Mesenchymal stem cell (in vitro differentiated cells and primary cell): ENCODE measurements at regions not wholly inside any gene's neighbourhood (a gene's known extent, or its start where the extent isn't known, plus 50 kb on each side); places are given as distances from the start of the nearest gene placed in this dataset.
"Not testable (repeated sequence)": the region's sequence is repeated elsewhere in the genome, so short reads cannot be mapped to it uniquely, and the experiment has no call there.

Source experiments
- DNase-seq: peaks from one replicate; pipeline ENCODE4 v3.0.0-alpha.2; 2013
- H2AFZ ChIP-seq: one replicate; pipeline ENCODE4 v1.6.1; 2013; ENCODE audit warnings: low read depth, mild to moderate bottlenecking, control low read depth, inconsistent platforms, low read length, moderate library complexity
- H2AK5ac ChIP-seq: 2 replicates; pipeline ENCODE4 v1.6.1; 2013; ENCODE audit warnings: low read length, moderate library complexity, mild to moderate bottlenecking, inconsistent platforms; ENCODE audit not compliant: severe bottlenecking
- H2BK120ac ChIP-seq: one replicate; pipeline ENCODE4 v1.6.1; 2013; ENCODE audit warnings: low read depth, mild to moderate bottlenecking, inconsistent platforms, low read length, moderate library complexity
- H2BK12ac ChIP-seq, 2 experiments: one replicate each; pipeline ENCODE4 v1.6.1; 2013; ENCODE audit warnings: inconsistent platforms in 2 of 2, low read length in 2 of 2, mild to moderate bottlenecking in 2 of 2, moderate library complexity in 2 of 2, control low read depth in 1 of 2
- H2BK15ac ChIP-seq: one replicate; pipeline ENCODE4 v1.6.1; 2013; ENCODE audit warnings: mild to moderate bottlenecking, low read depth, inconsistent platforms; ENCODE audit not compliant: poor library complexity, severe bottlenecking
- H2BK5ac ChIP-seq: 2 replicates; pipeline ENCODE4 v1.6.1; 2013; ENCODE audit warnings: low read depth, mild to moderate bottlenecking, low read length, control low read depth, inconsistent platforms; ENCODE audit not compliant: poor library complexity, severe bottlenecking
- H3K14ac ChIP-seq, 2 experiments: one replicate each; pipeline ENCODE4 v1.6.1; 2013; ENCODE audit warnings: inconsistent platforms in 2 of 2, low read length in 2 of 2, control low read depth in 1 of 2, mild to moderate bottlenecking in 1 of 2, moderate library complexity in 1 of 2
- H3K18ac ChIP-seq, 2 experiments: one replicate each; pipeline ENCODE4 v1.6.1; 2013; ENCODE audit warnings: inconsistent platforms in 2 of 2, low read length in 2 of 2, control low read depth in 1 of 2, low read depth in 1 of 2, mild to moderate bottlenecking in 1 of 2
- H3K23ac ChIP-seq, 2 experiments: one replicate each; pipeline ENCODE4 v1.6.1; 2013; ENCODE audit warnings: inconsistent platforms in 2 of 2, low read length in 2 of 2, mild to moderate bottlenecking in 2 of 2, moderate library complexity in 2 of 2, control low read depth in 1 of 2
- H3K27ac ChIP-seq: 2 replicates; pipeline ENCODE4 v1.5.1; 2013; ENCODE audit warnings: mild to moderate bottlenecking, moderate library complexity, low read length, control low read depth, inconsistent platforms; ENCODE audit not compliant: poor library complexity, severe bottlenecking
- H3K27me3 ChIP-seq, 2 experiments: 2 replicates each; pipeline versions ENCODE4 v1.6.1 to v1.7.0; 2013; ENCODE audit warnings: low read length in 2 of 2, mild to moderate bottlenecking in 2 of 2, moderate library complexity in 2 of 2, control low read depth in 1 of 2, inconsistent platforms in 1 of 2; ENCODE audit not compliant: control insufficient read depth in 1 of 2, insufficient read depth in 1 of 2
- H3K36me3 ChIP-seq, 2 experiments: 2 replicates each; pipeline versions ENCODE4 v1.6.1 to v1.7.0; 2013; ENCODE audit warnings: low read length in 2 of 2, control low read depth in 1 of 2, inconsistent platforms in 1 of 2, low read depth in 1 of 2, mild to moderate bottlenecking in 1 of 2; ENCODE audit not compliant: insufficient read depth in 2 of 2, control insufficient read depth in 1 of 2
- H3K4ac ChIP-seq, 2 experiments: one replicate each; pipeline ENCODE4 v1.6.1; 2013; ENCODE audit warnings: inconsistent platforms in 2 of 2, low read length in 2 of 2, mild to moderate bottlenecking in 2 of 2, moderate library complexity in 2 of 2, control low read depth in 1 of 2, low read depth in 1 of 2
- H3K4me1 ChIP-seq: 2 replicates; pipeline ENCODE4 v1.6.1; 2013; ENCODE audit warnings: low read depth, low read length, control low read depth; ENCODE audit not compliant: control insufficient read depth, insufficient read depth
- H3K4me2 ChIP-seq: 2 replicates; pipeline ENCODE4 v1.6.1; 2013; ENCODE audit warnings: low read length, mild to moderate bottlenecking, inconsistent platforms; ENCODE audit not compliant: poor library complexity, severe bottlenecking
- H3K4me3 ChIP-seq, 2 experiments: 2 replicates each; pipeline versions ENCODE4 v1.5.1 to v1.7.0; 2013; ENCODE audit warnings: low read length in 2 of 2, mild to moderate bottlenecking in 2 of 2, control low read depth in 1 of 2, low read depth in 1 of 2; ENCODE audit not compliant: insufficient read depth in 1 of 2
- H3K79me1 ChIP-seq: replicated peaks from 2 replicates; pipeline ENCODE4 v1.6.1; 2013; ENCODE audit warnings: mild to moderate bottlenecking, control low read depth, low read length, inconsistent platforms; ENCODE audit not compliant: poor library complexity, severe bottlenecking
- H3K9ac ChIP-seq: 2 replicates; pipeline ENCODE4 v1.7.0; 2013; ENCODE audit warnings: mild to moderate bottlenecking, low read length, moderate library complexity
- H3K9me3 ChIP-seq: 2 replicates; pipeline ENCODE4 v1.7.0; 2013; ENCODE audit warnings: mild to moderate bottlenecking, low read length; ENCODE audit not compliant: control insufficient read depth
- H4K8ac ChIP-seq: one replicate; pipeline ENCODE4 v1.6.1; 2013; ENCODE audit warnings: inconsistent platforms, mild to moderate bottlenecking, low read length, moderate library complexity
- H4K91ac ChIP-seq: one replicate; pipeline ENCODE4 v1.6.1; 2013; ENCODE audit warnings: mild to moderate bottlenecking, low read length, inconsistent platforms
- WGBS: methylation state at CpG from one replicate; pipeline ENCODE4 v1.1.7; 2013; ENCODE audit warnings: mixed read lengths; 5-methylcytosine and 5-hydroxymethylcytosine counted together

- not testable (repeated sequence) for H3K9me3 ChIP-seq, H3K79me1 ChIP-seq, H3K18ac ChIP-seq, H3K4me1 ChIP-seq, H3K23ac ChIP-seq, H3K27me3 ChIP-seq, H4K8ac ChIP-seq, H2AK5ac ChIP-seq, H3K36me3 ChIP-seq, H2AFZ ChIP-seq, H3K4me2 ChIP-seq, H2BK15ac ChIP-seq, H4K91ac ChIP-seq, H3K4me3 ChIP-seq, H2BK120ac ChIP-seq, H2BK5ac ChIP-seq, H3K27ac ChIP-seq, H3K14ac ChIP-seq, H2BK12ac ChIP-seq, H3K4ac ChIP-seq, H3K9ac ChIP-seq
- WGBS: no CpG with 5 or more reads among the region's 5 CpGs
- DNase-seq: peak; percentile 71
These were observed 130.1 kb downstream of the NPIPB11 start for GRCh38 chr16:29276446-29276845.

GRCh38 chr16:29274055-29275035 lies 132.2 kb downstream of the NPIPB11 start:
- not testable (repeated sequence) for H2BK120ac ChIP-seq, H3K27ac ChIP-seq, H3K36me3 ChIP-seq, H4K91ac ChIP-seq, H2AK5ac ChIP-seq, H3K4me2 ChIP-seq, H2BK15ac ChIP-seq, H3K14ac ChIP-seq, H4K8ac ChIP-seq, H3K4ac ChIP-seq, H3K9me3 ChIP-seq, H2BK5ac ChIP-seq, H3K27me3 ChIP-seq, H2AFZ ChIP-seq, H3K23ac ChIP-seq, H3K9ac ChIP-seq, H3K4me3 ChIP-seq, H3K79me1 ChIP-seq
- Histone ChIP-seq H3K4me1 (peaks cover 13% of the 10 kb centered on the region), H3K18ac (peak overlapping the region in 1 of 2 experiments; percentile 2), H2BK12ac (peak overlapping the region in 1 of 2 experiments; percentile 39)
- 90% methylated on average over 12 of the region's 12 CpGs for WGBS
- peak; percentile 43 for DNase-seq

- not testable (repeated sequence) for H2BK5ac ChIP-seq, H3K36me3 ChIP-seq, H3K27me3 ChIP-seq, H3K9ac ChIP-seq, H3K79me1 ChIP-seq, H4K8ac ChIP-seq, H3K4me3 ChIP-seq, H3K4ac ChIP-seq, H3K27ac ChIP-seq, H2BK15ac ChIP-seq, H3K23ac ChIP-seq, H2BK120ac ChIP-seq, H3K14ac ChIP-seq, H2AK5ac ChIP-seq, H3K4me2 ChIP-seq, H2AFZ ChIP-seq, H3K9me3 ChIP-seq
- Histone ChIP-seq H4K91ac (peak overlapping the region; percentile 39), H3K18ac (peak overlapping the region; percentile 46 to 66), H2BK12ac (peak overlapping the region; percentile 68 to 87), H3K4me1 (peaks cover 18% of the 10 kb centered on the region)
- 85% methylated on average over 9 of the region's 9 CpGs for WGBS
- peak; percentile 83 for DNase-seq
These were observed 133.0 kb downstream of the NPIPB11 start for GRCh38 chr16:29273298-29274054.
